ENCODE measurements at regions not wholly inside any gene's neighbourhood (a gene's known extent, or its start where the extent isn't known, plus 50 kb on each side); places are given as distances from the start of the nearest gene placed in this dataset.

DNA sequence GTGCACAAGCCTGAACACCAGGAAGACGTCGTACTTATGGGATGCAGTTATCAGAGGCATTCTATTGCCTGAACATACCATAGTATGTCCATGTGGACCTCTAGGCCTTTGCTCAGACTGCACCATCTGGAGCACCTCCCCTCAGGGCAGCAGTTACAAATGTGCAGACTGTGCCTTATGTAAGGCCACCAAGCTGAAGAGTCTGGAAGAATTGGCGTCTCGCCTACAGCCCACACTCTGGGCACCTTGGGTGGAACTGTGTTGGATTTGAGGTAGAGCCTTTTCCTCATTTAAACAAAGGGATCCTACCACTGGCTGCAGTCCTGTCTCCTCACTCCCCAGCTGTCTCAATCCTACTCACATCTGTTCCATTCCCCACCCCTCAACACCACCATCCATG lies 204.3 kb upstream of the FRMD6 start:
- Mint-ChIP-seq H3K4me1 (no peaks in the 10 kb centered on the region), H3K27me3 (no peaks in the 10 kb centered on the region), H3K36me3 (ENCODE audit: low read depth) (no peaks in the 10 kb centered on the region), H3K9me3 (no peaks in the 10 kb centered on the region), H3K4me3 (no peak overlapping the region), H3K27ac (no peak overlapping the region)
- CTCF ChIA-PET, result no interaction called here
- POLR2A ChIA-PET, result no interaction called here
- DNase-seq, result no peak

DNA sequence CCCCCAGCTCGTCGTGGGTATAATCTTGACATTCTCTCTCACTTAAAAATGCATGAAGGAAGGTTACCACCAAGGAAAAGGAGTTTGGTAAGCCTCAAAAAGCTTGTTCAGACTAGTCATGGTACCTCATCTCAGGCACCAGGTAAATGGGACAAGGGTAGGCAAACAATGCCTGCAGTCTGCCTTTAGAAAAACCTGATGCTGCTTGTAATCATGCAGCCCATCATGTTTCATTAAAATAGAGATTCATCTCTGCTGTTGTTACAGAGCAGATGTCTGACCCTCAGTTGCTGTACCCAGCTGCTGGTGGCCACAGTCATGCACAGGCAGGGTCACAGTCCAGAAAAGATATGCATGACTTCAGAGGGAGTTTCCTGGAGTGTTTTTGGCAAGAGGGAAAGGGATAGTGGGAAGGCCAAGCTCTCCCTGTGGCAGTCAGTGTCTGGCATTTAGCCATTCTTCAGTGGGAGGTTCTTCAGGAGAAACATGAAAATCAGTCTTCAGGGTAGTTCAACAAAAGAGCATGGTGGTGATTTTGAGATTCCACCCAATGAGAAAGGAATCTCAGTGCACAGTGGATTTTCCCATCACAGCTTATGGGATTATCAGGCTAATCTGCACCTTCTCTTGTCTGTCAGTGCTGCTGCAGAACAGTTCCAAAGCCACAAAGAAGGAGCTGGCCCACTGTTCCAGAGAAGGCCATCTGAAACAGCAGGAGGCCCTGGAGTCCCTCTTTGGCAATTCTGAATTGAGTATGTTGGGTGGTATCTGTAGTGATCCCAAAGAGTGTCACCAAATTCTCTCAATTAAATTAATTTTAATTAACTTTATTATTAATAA lies 202.7 kb upstream of the FRMD6 start:
- ChIA-PET POLR2A (no interaction called here), CTCF (interaction anchor here (1.2 kb wide), 1 partner anchor 643 kb away, joined by 3 read pairs; no protein-coding TSS in a partner anchor)
- Mint-ChIP-seq H3K9me3 (no peaks in the 10 kb centered on the region), H3K4me1 (no peaks in the 10 kb centered on the region), H3K27ac (no peak overlapping the region), H3K36me3 (ENCODE audit: low read depth) (no peaks in the 10 kb centered on the region), H3K27me3 (no peaks in the 10 kb centered on the region), H3K4me3 (no peak overlapping the region)
- no peak for DNase-seq

DNA sequence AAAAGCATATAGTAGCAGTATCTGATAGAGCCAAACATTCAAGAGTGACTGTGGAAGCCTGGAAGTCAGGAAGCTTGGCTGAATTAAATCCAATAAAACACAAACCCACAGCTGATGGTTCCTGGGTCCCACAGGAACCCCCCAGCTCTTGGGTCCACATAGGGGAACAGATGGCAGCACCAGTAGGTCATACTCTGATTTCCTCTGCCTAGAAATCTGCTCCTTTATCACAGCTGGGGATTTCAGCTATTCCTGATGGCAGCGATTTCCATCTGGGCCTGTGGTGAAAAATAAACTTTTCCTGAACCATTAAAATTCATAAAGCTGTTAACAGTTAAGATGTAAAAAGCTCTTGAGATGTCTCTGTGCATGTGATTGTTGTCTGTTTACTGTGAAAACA lies 202.0 kb upstream of the FRMD6 start:
- DNase-seq, result no peak
- ChIA-PET CTCF (no interaction called here), POLR2A (no interaction called here)
- Mint-ChIP-seq H3K4me1 (no peaks in the 10 kb centered on the region), H3K9me3 (no peaks in the 10 kb centered on the region), H3K27me3 (no peaks in the 10 kb centered on the region), H3K4me3 (no peak overlapping the region), H3K27ac (no peak overlapping the region), H3K36me3 (ENCODE audit: low read depth) (no peaks in the 10 kb centered on the region)

- H3K4me1 Mint-ChIP-seq, result no peaks in the 10 kb centered on the region
- H3K36me3 Mint-ChIP-seq (ENCODE audit: low read depth), result no peaks in the 10 kb centered on the region
- H3K27me3 Mint-ChIP-seq, result no peaks in the 10 kb centered on the region
- no peaks in the 10 kb centered on the region for H3K9me3 Mint-ChIP-seq
- no peak overlapping the region for H3K27ac Mint-ChIP-seq
- CTCF ChIA-PET, result interaction anchor here (0.6 kb wide), 1 partner anchor 80 kb away, joined by 3 read pairs; no protein-coding TSS in a partner anchor
- POLR2A ChIA-PET, result no interaction called here
- no peak overlapping the region for H3K4me3 Mint-ChIP-seq
- DNase-seq, result no peak
These were observed 200.1 kb upstream of the FRMD6 start for GRCh38 chr14:51451561-51451960.

DNA sequence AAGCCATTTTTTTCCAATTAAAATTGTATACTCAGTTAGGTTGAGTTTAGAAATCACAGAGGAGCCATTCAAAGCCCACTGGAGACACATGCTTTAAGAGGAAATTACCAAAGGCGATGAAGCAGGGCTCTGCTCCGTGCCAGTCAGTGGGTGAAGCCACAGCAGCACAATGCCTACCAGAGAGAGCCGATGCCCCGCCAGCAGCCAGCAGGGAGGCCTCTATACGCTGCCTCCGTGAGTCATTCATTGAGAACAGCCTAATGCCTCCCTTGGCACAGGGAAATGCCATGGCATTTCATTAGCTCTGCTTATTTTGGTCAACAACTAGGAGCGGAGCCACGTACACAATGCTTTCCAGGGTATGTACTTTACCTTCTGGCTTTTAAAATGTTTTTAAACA lies 197.8 kb upstream of the FRMD6 start:
- H3K4me1 Mint-ChIP-seq, result no peaks in the 10 kb centered on the region

GRCh38 chr14:51454351-51454750 lies 197.4 kb upstream of the FRMD6 start:
- no peak overlapping the region for H3K4me3 Mint-ChIP-seq
- no peak overlapping the region for H3K27ac Mint-ChIP-seq
- no peaks in the 10 kb centered on the region for H3K36me3 Mint-ChIP-seq (ENCODE audit: low read depth)
- DNase-seq, result no peak
- ChIA-PET POLR2A (no interaction called here), CTCF (no interaction called here)
- no peaks in the 10 kb centered on the region for H3K4me1 Mint-ChIP-seq
- H3K27me3 Mint-ChIP-seq, result no peaks in the 10 kb centered on the region
- H3K9me3 Mint-ChIP-seq, result no peaks in the 10 kb centered on the region

More for the DNA sequence above, 197.8 kb upstream of the FRMD6 start:
- H3K9me3 Mint-ChIP-seq, result no peaks in the 10 kb centered on the region
- POLR2A ChIA-PET, result no interaction called here
- no peak overlapping the region for H3K4me3 Mint-ChIP-seq
- H3K27me3 Mint-ChIP-seq, result no peaks in the 10 kb centered on the region
- CTCF ChIA-PET, result interaction anchor here (0.7 kb wide), 1 partner anchor 206 kb away, joined by 3 read pairs; no protein-coding TSS in a partner anchor
- DNase-seq, result no peak
- no peak overlapping the region for H3K27ac Mint-ChIP-seq
- H3K36me3 Mint-ChIP-seq (ENCODE audit: low read depth), result no peaks in the 10 kb centered on the region

DNA sequence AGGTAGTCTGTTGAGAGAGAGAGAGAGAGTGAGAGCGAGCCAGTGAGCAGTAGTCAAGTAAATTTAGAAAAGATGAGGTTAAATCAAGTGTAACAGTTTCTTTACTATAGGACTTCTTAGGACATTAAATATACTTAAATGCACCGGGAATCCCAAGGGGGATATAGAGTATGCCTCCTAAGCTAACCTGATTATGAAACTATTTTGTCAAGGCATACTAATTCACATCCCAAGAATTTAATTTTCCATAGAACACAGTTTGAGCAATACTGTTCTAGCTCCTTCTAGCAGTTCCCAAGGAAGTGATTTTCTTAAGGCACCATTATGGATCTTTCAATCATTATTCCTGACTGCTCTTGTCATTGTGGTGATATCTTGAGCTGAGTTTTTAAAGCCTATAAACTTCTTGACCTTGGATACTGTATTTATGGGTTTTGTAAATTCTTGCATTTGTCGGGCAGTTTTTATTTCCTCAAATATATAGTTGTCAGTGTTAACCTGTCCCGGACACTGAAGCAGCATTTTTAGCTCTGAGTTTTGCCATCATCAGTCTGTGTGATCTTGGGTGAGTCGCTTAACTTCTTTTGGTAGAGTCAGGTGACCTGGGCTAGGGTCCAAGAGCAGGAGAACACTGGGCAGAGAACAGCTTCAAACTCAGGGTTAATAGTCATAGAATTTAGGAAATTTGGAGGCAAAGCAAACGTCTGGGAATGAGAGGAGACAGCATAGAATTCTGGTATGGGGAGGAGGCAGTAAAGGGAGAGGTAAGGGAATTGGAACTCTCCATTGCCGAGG lies 196.5 kb upstream of the FRMD6 start:
- ChIA-PET POLR2A (no interaction called here), CTCF (no interaction called here)
- Mint-ChIP-seq H3K36me3 (ENCODE audit: low read depth) (no peaks in the 10 kb centered on the region), H3K4me1 (no peaks in the 10 kb centered on the region), H3K27ac (no peak overlapping the region), H3K4me3 (no peak overlapping the region), H3K9me3 (no peaks in the 10 kb centered on the region), H3K27me3 (no peaks in the 10 kb centered on the region)
- no peak for DNase-seq

GRCh38 chr14:51457843-51458562 lies 193.7 kb upstream of the FRMD6 start:
- POLR2A ChIA-PET, result no interaction called here

DNA sequence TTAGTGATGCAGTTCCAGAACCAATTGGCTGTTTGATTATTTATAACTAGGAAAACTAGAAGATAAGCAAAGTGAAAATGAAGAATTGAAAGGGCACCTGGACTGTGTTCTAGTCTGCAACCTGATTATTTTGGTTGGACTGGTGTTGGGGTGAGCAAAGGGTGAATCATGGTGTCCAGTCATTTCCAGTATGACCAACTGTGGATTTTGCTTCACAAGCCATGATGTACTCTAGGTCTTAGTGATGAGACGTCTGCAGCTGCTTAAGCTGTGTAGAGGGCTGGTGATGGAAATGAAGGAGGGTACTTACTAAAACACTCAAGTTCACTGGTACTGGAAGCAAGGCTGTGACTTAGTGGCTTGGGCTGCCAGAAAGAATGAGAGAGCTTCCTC lies 193.2 kb upstream of the FRMD6 start:
- Mint-ChIP-seq H3K9me3 (no peaks in the 10 kb centered on the region), H3K27me3 (no peaks in the 10 kb centered on the region), H3K27ac (no peak overlapping the region), H3K36me3 (ENCODE audit: low read depth) (no peaks in the 10 kb centered on the region), H3K4me1 (no peaks in the 10 kb centered on the region), H3K4me3 (no peak overlapping the region)
- no peak for DNase-seq
- POLR2A ChIA-PET, result no interaction called here
- CTCF ChIA-PET, result no interaction called here

More at GRCh38 chr14:51457843-51458562, 193.7 kb upstream of the FRMD6 start:
- DNase-seq, result no peak
- no peaks in the 10 kb centered on the region for H3K4me1 Mint-ChIP-seq
- no peaks in the 10 kb centered on the region for H3K9me3 Mint-ChIP-seq
- CTCF ChIA-PET, result no interaction called here
- no peaks in the 10 kb centered on the region for H3K27me3 Mint-ChIP-seq
- no peak overlapping the region for H3K27ac Mint-ChIP-seq
- no peak overlapping the region for H3K4me3 Mint-ChIP-seq
- no peaks in the 10 kb centered on the region for H3K36me3 Mint-ChIP-seq (ENCODE audit: low read depth)

- no peaks in the 10 kb centered on the region for H3K9me3 Mint-ChIP-seq
- H3K4me3 Mint-ChIP-seq, result no peak overlapping the region
- no peaks in the 10 kb centered on the region for H3K36me3 Mint-ChIP-seq (ENCODE audit: low read depth)
- no peak overlapping the region for H3K27ac Mint-ChIP-seq
- no peak for DNase-seq
- H3K27me3 Mint-ChIP-seq, result no peaks in the 10 kb centered on the region
- ChIA-PET POLR2A (no interaction called here), CTCF (no interaction called here)
- H3K4me1 Mint-ChIP-seq, result no peaks in the 10 kb centered on the region
These were observed 191.7 kb upstream of the FRMD6 start for GRCh38 chr14:51460011-51460410.

- H3K4me1 Mint-ChIP-seq, result no peaks in the 10 kb centered on the region
- no peaks in the 10 kb centered on the region for H3K9me3 Mint-ChIP-seq
- H3K27ac Mint-ChIP-seq, result no peak overlapping the region
- H3K4me3 Mint-ChIP-seq, result no peak overlapping the region
- H3K36me3 Mint-ChIP-seq (ENCODE audit: low read depth), result no peaks in the 10 kb centered on the region
- ChIA-PET POLR2A (no interaction called here), CTCF (no interaction called here)
- DNase-seq, result no peak
- no peaks in the 10 kb centered on the region for H3K27me3 Mint-ChIP-seq
These were observed 189.5 kb upstream of the FRMD6 start for GRCh38 chr14:51462182-51462581.

- H3K4me3 Mint-ChIP-seq, result no peak overlapping the region
- H3K36me3 Mint-ChIP-seq (ENCODE audit: low read depth), result no peaks in the 10 kb centered on the region
- no peak overlapping the region for H3K27ac Mint-ChIP-seq
- POLR2A ChIA-PET, result no interaction called here
- CTCF ChIA-PET, result no interaction called here
- no peaks in the 10 kb centered on the region for H3K4me1 Mint-ChIP-seq
- no peak for DNase-seq
- no peaks in the 10 kb centered on the region for H3K27me3 Mint-ChIP-seq
- no peaks in the 10 kb centered on the region for H3K9me3 Mint-ChIP-seq
These were observed 189.0 kb upstream of the FRMD6 start for GRCh38 chr14:51462706-51463105.

DNA sequence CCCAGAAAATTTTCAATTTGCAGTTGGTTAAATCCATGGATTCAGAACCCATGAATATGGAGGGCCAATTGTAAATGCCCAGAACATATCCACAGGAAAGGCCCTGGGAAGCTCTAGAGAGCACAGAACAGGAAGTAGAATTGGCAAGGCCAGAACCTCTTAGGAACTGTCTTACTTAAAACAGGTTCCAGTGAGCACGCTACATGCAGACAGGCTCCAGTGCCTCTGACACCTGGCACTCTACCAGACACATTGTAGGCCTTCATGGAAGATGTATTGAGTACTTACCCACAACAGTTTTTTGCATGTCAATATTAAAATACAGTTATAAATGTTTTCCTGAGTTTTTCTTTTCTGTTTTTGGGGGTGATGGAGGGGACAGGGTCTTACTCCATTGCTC lies 188.2 kb upstream of the FRMD6 start:
- no peak overlapping the region for H3K27ac Mint-ChIP-seq
- no peaks in the 10 kb centered on the region for H3K4me1 Mint-ChIP-seq
- no peak overlapping the region for H3K4me3 Mint-ChIP-seq
- ChIA-PET POLR2A (no interaction called here), CTCF (no interaction called here)
- H3K27me3 Mint-ChIP-seq, result no peaks in the 10 kb centered on the region
- H3K9me3 Mint-ChIP-seq, result no peaks in the 10 kb centered on the region
- no peak for DNase-seq
- no peaks in the 10 kb centered on the region for H3K36me3 Mint-ChIP-seq (ENCODE audit: low read depth)

All from activated CD4-positive, alpha-beta T cell treated with anti-CD3 and anti-CD28 coated beads, Interleukin-2, amount 10 ng/mL, durations not matched to agents 7 days and 5 days (primary cell).